ENCODE measurements at regions not wholly inside any gene's neighbourhood (a gene's known extent, or its start where the extent isn't known, plus 50 kb on each side); places are given as distances from the start of the nearest gene placed in this dataset.

DNA sequence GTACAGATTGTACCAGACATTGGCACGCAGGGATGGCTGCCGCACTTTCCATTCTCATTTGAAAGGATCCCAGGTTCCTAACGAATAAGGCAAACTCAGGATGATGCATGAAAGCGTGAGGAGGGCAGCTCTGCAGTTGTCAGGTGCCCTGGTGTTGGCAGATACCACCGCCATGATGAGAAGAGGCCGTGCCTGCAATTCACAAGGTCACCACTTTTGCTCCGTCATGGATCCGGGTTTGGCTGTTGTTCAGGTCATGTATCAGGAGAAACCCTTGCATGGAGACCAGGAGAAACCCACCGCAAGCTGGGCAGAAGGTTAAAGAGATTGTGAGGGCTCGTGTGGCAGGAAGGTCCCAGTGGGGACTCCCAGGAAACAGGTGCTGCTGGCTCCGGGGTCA is 233.2 kb downstream of the KLF6 start:
- Histone ChIP-seq H3K4me1 (no peaks in the 10 kb centered on the region), H3K27ac (no peak overlapping the region)

DNA sequence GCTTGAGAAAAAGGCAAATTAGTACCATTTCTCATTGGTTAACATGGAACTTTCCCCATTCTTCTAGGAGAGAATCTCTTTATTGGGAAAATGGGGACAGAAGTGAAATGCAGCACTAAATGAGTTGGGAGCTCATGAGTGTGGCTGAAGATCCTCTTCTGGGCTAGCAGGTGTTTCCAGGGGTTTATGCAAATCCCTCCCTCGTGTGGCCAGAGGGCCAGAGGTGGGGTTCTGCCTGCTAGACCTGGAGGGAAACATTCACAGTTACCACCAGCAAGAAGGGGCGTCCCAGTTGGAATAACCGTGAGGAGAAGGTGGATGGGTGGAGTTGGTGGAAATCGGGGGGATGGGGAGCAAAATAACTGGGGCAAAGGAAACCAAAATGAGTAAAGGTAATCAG is 235.9 kb downstream of the KLF6 start:
- no peaks in the 10 kb centered on the region for H3K27me3 ChIP-seq
- no peaks in the 10 kb centered on the region for H3K36me3 ChIP-seq
- no peak for DNase-seq
- no peaks in the 10 kb centered on the region for H3K9me3 ChIP-seq (replicated peaks)
- no peaks in the 10 kb centered on the region for H3K4me1 ChIP-seq
- H3K27ac ChIP-seq: no peak overlapping the region
- H3K4me3 ChIP-seq: no peak overlapping the region

More for the DNA sequence above, 233.2 kb downstream of the KLF6 start:
- no peak for DNase-seq
- no peaks in the 10 kb centered on the region for H3K9me3 ChIP-seq (replicated peaks)
- H3K36me3 ChIP-seq: no peaks in the 10 kb centered on the region
- H3K27me3 ChIP-seq: no peaks in the 10 kb centered on the region
- no peak overlapping the region for H3K4me3 ChIP-seq

DNA sequence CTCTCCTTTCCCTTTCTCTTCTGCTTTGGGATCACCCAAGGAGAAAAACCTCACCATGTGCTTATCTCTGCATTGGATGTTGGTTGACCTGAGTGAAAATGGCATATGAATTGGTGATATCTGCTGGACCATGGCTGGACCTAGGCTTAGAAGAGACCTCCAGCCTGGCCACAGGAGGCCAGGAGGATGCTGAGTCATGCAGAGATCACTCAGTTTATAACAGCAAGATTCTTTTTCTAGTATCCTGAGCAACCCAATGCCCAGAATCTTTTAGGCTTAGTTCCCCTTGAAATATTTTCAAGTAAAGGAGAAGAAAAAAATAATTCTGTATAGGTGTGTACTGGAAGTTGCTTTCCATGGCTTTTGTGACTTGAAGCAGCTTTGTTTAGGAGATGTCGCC is 236.3 kb downstream of the KLF6 start:
- H3K36me3 ChIP-seq: no peaks in the 10 kb centered on the region
- no peaks in the 10 kb centered on the region for H3K4me1 ChIP-seq
- DNase-seq: no peak
- H3K27ac ChIP-seq: no peak overlapping the region
- no peak overlapping the region for H3K4me3 ChIP-seq
- H3K9me3 ChIP-seq (replicated peaks): no peaks in the 10 kb centered on the region
- H3K27me3 ChIP-seq: no peaks in the 10 kb centered on the region

DNA sequence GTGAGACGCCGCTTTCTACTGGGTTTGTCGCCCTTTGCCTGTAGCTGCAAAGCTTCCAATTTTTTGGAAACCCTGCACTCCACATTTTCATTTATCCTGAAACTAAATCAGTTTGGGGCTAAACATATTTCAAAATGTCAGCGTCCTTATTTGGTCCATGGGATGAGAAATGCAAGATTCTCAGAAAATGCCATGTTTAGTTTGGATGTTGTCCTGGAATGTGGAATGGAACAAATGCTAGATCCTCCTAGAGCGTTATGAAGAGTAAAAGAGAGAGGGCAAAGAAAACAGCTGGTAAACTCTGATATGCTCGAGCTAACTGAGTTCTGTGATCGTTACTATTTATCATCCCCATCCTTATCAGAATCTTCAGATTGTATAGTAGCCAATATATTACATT is 236.9 kb downstream of the KLF6 start:
- DNase-seq: no peak
- Histone ChIP-seq H3K27ac (no peak overlapping the region), H3K4me3 (no peak overlapping the region)

DNA sequence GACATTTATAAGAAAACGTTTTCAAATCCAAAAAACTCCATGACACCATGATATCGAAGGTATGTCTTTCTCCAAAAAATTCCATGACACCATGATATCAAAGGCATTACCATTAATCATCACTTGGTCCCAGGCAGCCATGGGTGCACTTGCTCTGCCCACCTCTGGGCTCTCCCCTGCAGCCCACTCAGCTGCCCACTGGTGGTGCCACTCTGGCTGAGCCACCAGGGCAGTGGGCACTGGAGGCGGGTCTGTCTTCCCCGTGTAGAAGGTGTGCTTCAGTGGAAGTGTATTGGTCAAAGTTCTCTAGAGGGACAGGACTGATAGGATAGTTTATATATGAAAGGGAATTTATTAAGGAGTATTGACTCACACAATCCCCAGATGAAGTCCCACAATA is 240.4 kb downstream of the KLF6 start:
- no peaks in the 10 kb centered on the region for H3K9me3 ChIP-seq (replicated peaks)
- no peak overlapping the region for H3K4me3 ChIP-seq
- DNase-seq: no peak
- H3K36me3 ChIP-seq: no peaks in the 10 kb centered on the region
- no peaks in the 10 kb centered on the region for H3K27me3 ChIP-seq
- H3K27ac ChIP-seq: no peak overlapping the region
- no peaks in the 10 kb centered on the region for H3K4me1 ChIP-seq

More for the DNA sequence above, 236.9 kb downstream of the KLF6 start:
- Histone ChIP-seq H3K9me3 (replicated peaks) (no peaks in the 10 kb centered on the region), H3K36me3 (no peaks in the 10 kb centered on the region), H3K4me1 (no peaks in the 10 kb centered on the region), H3K27me3 (no peaks in the 10 kb centered on the region)

DNA sequence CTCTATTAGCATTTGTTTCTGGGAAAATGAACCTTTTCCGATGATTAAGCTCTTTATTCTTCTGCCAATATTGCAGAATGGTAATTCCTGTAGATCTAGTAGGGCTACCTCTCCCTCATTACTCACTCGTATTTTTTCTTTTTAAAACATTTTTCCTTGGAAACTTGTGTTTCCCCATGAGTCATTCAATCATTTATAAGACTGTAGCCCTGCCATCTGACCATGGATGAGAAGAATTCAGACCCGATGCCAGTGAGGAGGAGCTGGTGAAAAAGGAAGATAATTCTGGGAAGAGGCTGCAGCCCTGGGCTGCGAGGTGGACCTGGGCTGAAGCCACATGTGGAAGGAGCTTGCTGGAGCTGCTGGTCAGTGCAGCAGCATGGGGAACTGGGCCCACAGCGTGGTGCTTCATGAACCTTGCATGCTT is 242.8 kb downstream of the KLF6 start:
- DNase-seq: no peak
- H3K9me3 ChIP-seq (replicated peaks): no peaks in the 10 kb centered on the region
- no peaks in the 10 kb centered on the region for H3K4me1 ChIP-seq
- no peaks in the 10 kb centered on the region for H3K27me3 ChIP-seq
- no peaks in the 10 kb centered on the region for H3K36me3 ChIP-seq
- H3K27ac ChIP-seq: no peak overlapping the region
- no peak overlapping the region for H3K4me3 ChIP-seq

DNA sequence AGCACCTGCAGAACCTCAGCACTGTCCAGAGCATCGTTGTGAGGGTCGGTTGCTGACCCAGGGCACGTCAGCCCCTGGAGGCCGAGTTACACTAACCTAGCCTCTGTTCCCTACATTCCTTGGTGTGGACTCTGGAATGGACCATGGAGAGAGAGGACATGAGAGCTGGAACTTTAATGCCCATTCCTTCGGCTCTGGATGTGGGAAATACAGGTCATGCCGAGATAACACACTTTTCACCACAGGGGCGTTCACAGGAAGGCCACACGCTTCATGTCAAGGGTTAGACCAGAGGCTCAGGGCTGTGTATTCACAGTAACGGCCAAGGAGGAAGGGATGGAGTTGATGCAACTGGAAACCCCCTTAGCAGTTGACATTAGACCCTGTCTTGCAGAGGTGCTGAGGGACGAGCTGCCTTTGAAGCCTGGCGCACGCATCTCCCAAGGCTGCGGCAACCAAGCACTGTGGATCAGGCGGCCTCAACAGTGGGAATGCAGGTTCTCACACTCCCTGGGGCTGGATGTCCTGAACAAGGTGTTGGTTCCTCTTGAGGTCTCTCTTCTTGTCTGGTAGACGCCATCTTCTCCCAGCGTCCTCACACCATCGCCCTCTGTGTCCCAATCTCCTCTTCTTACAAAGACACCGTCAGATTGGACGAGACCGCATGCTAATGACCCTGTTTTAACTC is 245.2 kb downstream of the KLF6 start:
- no peaks in the 10 kb centered on the region for H3K27me3 ChIP-seq
- H3K27ac ChIP-seq: no peak overlapping the region
- no peak for DNase-seq
- H3K4me3 ChIP-seq: no peak overlapping the region
- no peaks in the 10 kb centered on the region for H3K9me3 ChIP-seq (replicated peaks)
- H3K4me1 ChIP-seq: no peaks in the 10 kb centered on the region
- H3K36me3 ChIP-seq: no peaks in the 10 kb centered on the region

DNA sequence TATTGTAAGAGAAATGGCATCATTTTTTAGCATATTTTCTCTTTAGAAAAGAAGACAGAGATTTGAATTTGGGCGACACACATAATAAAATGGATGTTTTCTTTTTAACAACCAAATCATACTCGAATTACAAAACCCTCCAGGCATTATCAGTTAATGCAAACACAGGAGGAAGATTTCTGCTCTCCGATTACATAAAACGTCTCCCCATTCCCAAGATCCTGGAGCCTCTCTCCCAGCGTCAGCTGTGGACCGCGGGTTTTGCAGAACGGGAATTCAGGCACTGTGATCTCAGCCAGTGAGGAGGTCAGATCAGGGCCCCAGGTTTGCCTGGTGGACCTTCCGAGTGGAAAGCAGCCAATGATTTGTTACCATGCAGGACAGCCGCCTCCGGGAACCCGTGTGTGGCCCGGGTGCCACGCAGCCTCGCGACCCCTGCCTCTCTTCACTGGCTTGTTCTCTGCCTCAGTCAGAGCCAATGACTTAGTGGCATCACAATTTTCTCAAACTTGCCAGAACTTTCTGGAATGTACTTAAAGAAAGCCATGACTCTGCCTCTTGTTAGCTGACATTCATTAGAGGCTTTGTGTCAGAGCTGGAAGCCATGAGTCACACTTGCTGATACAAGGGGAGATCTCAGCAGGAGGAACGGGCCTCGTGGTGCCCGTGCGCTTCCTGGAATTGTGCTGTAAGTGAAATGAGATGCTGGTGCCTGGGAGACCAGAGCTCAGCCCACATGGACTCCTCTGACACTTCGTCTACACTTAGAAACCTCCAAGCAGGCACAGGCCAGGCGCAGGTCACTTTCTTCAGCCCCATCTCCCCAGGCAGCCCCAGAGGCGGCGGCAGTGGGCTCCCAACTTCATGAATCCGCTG is 246.1 kb downstream of the KLF6 start:
- Histone ChIP-seq H3K4me3 (no peak overlapping the region), H3K9me3 (replicated peaks) (no peaks in the 10 kb centered on the region), H3K36me3 (no peaks in the 10 kb centered on the region), H3K27ac (no peak overlapping the region), H3K27me3 (no peaks in the 10 kb centered on the region), H3K4me1 (no peaks in the 10 kb centered on the region)
- DNase-seq: peak; percentile 6 to 29

DNA sequence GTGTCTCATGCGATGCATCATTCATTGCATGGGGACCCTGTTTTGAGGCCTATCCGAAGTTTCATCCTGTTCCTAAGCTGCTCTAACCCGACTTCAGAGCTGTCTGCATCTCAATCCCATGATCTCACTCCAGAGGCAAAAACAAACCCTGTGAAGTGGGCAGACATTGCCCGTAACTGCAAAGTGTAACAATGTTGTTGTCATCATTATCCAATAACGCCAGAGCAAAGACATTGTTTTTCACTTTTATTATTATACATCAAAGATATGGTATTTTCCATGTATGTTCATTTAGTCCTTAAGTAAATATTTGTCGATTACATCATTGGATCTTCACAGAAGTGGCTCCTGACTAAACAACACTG is 246.7 kb downstream of the KLF6 start:
- Histone ChIP-seq H3K27me3 (no peaks in the 10 kb centered on the region), H3K27ac (no peak overlapping the region)
- no peak for DNase-seq

DNA sequence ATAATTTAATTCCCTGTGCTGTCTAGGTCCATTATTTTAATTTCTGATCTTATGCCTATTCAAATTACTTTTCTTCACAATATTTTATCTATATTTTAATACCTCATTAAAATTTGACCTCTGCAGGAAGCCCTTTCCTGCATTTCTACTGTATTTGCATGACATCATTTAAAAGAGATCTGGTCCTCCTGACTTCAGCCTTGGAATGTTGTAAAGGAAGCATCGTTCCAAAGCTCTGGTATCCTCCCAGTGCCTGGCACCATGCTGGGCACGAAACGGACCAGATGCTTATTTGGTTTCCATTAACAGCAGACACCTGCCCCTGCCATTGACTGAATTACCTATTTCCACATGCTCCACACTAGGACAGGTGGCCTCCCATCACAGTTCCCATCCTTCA is 247.5 kb downstream of the KLF6 start:
- Histone ChIP-seq H3K36me3 (no peaks in the 10 kb centered on the region), H3K27me3 (no peaks in the 10 kb centered on the region), H3K27ac (no peak overlapping the region), H3K4me3 (no peak overlapping the region), H3K9me3 (replicated peaks) (no peaks in the 10 kb centered on the region), H3K4me1 (no peaks in the 10 kb centered on the region)
- DNase-seq: no peak

More for the DNA sequence above, 246.7 kb downstream of the KLF6 start:
- no peak overlapping the region for H3K4me3 ChIP-seq
- H3K4me1 ChIP-seq: no peaks in the 10 kb centered on the region
- no peaks in the 10 kb centered on the region for H3K36me3 ChIP-seq
- H3K9me3 ChIP-seq (replicated peaks): no peaks in the 10 kb centered on the region

DNA sequence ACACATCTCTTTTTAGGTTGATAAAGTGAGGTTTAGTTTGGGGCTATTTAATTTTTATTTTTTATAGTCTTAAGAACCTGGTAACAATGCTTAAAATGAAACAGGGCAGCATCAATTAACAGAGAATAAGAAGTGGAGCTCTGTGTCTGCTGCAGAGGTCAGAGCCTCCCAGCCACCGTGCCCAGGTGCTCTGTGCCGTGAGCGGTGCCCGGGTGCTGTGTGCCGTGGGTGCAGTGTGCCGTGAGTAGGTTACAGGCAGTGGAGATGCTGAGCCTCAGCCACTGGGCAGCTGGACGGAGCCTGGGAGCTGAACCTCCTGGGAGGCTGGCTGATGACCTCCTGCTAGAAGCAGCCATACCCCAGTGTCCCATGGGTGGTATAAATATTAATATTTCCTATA is 250.0 kb downstream of the KLF6 start:
- H3K27me3 ChIP-seq: no peaks in the 10 kb centered on the region
- H3K4me3 ChIP-seq: no peak overlapping the region
- H3K36me3 ChIP-seq: no peaks in the 10 kb centered on the region
- DNase-seq: no peak
- no peaks in the 10 kb centered on the region for H3K9me3 ChIP-seq (replicated peaks)
- H3K4me1 ChIP-seq: no peaks in the 10 kb centered on the region
- H3K27ac ChIP-seq: no peak overlapping the region

DNA sequence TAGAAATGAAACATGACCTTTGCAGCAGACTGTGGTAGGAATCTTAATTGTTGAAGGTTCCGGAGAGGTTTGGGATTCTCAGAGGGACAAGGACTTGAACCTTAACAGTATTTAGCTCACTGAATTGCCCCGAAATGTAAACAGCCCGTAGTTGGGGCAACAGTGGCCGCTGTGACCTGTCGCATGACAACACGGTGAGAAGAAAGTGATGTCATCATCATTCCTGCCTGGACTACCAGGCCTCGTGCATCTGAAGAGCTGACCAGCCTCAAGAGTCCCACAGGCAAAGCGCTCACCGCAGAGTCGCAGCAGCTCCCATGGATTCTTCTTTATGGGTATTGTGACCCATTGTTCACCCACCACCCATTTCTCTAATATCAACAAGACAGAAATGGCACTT is 250.6 kb downstream of the KLF6 start:
- no peaks in the 10 kb centered on the region for H3K27me3 ChIP-seq
- H3K4me1 ChIP-seq: no peaks in the 10 kb centered on the region
- H3K9me3 ChIP-seq (replicated peaks): no peaks in the 10 kb centered on the region
- no peak for DNase-seq
- no peak overlapping the region for H3K4me3 ChIP-seq
- H3K27ac ChIP-seq: no peak overlapping the region
- H3K36me3 ChIP-seq: no peaks in the 10 kb centered on the region

DNA sequence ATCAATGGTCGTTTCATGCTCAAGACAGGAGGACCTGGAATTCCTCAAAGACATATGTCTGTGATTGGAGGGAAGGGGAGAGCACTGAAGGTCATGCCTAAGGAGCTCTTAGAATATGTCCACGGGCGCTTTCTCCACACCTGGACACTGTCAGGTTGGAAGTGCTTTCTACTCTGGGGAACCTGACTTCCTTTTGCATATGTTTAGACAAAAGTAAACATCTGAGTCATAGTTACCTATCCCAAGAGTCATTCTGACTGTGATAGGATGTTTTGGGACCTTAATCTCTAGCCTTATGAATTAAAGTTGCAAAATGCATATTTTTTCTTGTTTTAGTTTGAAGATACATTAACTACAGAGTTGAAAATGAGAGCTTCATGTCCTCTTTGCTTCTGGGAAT is 251.7 kb downstream of the KLF6 start:
- no peak for DNase-seq
- H3K9me3 ChIP-seq (replicated peaks): no peaks in the 10 kb centered on the region

DNA sequence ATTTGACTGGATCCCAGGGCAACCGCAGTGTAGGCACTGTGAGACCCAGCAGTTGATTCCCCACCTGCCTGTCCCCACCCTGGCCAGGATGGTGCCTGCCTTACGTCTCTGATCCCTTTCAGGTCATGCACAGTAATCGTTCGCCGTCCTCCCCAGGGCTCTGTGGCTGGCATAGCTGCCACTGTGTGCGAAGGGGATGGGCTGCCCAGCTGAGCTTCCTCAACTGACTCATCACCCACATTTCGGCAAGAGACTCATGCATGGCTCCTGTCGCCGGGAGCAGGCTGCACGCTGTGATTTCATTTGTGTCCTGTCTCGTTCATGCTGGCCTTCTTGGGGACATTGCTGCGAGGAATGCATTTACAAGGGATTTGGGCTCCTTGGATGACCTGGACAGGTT is 252.4 kb downstream of the KLF6 start:
- DNase-seq: no peak
- H3K27me3 ChIP-seq: no peaks in the 10 kb centered on the region
- no peaks in the 10 kb centered on the region for H3K36me3 ChIP-seq
- H3K9me3 ChIP-seq (replicated peaks): no peaks in the 10 kb centered on the region
- no peak overlapping the region for H3K4me3 ChIP-seq
- no peaks in the 10 kb centered on the region for H3K4me1 ChIP-seq
- H3K27ac ChIP-seq: no peak overlapping the region

More for the DNA sequence above, 251.7 kb downstream of the KLF6 start:
- Histone ChIP-seq H3K4me1 (no peaks in the 10 kb centered on the region), H3K4me3 (no peak overlapping the region), H3K27ac (no peak overlapping the region), H3K27me3 (no peaks in the 10 kb centered on the region), H3K36me3 (no peaks in the 10 kb centered on the region)

DNA sequence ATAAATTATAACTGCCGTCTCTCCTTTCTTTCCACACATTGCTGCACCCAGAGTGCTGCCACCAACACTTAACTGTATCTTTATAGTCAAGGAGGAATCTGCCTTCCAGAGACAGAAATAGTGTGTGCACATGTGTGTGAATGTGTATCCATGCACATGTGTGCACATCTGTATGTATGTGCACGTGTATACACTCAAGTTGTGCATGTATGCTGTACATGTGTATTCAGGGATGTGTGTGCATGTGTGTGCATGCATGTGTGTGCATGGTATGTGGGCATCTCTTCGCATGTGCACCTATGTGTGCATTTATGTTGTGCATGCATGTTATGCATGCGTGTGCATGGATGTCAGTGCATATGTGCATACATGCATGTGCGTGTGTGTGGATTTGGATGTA is 253.3 kb downstream of the KLF6 start:
- Histone ChIP-seq H3K36me3 (no peaks in the 10 kb centered on the region), H3K27ac (no peak overlapping the region), H3K27me3 (no peaks in the 10 kb centered on the region), H3K4me1 (no peaks in the 10 kb centered on the region), H3K4me3 (no peak overlapping the region), H3K9me3 (replicated peaks) (no peaks in the 10 kb centered on the region)
- DNase-seq: no peak

Data from SJCRH30 (cell line).